Fibroblast of lung (primary cell): ENCODE measurements at regions not wholly inside any gene's neighbourhood (a gene's known extent, or its start where the extent isn't known, plus 50 kb on each side); places are given as distances from the start of the nearest gene placed in this dataset.

Experiments
- EZH2 ChIP-seq: IDR thresholded peaks from 2 replicates; pipeline ENCODE4 v1.5.1; 2012; ENCODE audit warnings: low read length, control low read depth, mild to moderate bottlenecking; ENCODE audit errors: missing control alignments
- TF ChIP-seq, protein P1 (sequence below), 2 donors: IDR thresholded peaks in 1 of 2; conservative IDR thresholded peaks in 1 of 2; 1 replicate in 1 of 2; 2 replicates in 1 of 2; pipeline ENCODE4 v1.5.1; 2011 to 2012; ENCODE audit warnings: low read length in 2 of 2, control low read depth in 1 of 2, inconsistent platforms in 1 of 2, low read depth in 1 of 2, mild to moderate bottlenecking in 1 of 2

DNA sequence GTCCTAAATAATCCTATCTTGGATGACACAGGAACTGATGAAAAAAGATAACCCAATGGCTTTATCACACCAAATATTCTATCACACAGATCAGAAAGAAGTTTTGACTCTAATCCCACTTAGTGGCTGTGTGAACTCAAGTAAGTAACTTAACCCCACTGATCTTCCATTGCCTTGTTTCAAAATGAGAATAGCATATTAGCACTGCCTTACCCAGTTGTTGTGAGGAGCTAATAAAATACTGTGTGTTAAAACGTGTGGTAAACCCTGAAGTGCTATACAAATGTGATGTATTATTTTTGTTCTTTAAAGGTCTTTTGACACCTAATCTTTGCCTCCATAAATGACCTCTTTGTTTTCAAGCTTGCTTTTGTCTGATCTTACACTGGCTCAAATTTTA is 60.9 kb upstream of the ARID2 start:
- TF ChIP-seq, protein P1, sequence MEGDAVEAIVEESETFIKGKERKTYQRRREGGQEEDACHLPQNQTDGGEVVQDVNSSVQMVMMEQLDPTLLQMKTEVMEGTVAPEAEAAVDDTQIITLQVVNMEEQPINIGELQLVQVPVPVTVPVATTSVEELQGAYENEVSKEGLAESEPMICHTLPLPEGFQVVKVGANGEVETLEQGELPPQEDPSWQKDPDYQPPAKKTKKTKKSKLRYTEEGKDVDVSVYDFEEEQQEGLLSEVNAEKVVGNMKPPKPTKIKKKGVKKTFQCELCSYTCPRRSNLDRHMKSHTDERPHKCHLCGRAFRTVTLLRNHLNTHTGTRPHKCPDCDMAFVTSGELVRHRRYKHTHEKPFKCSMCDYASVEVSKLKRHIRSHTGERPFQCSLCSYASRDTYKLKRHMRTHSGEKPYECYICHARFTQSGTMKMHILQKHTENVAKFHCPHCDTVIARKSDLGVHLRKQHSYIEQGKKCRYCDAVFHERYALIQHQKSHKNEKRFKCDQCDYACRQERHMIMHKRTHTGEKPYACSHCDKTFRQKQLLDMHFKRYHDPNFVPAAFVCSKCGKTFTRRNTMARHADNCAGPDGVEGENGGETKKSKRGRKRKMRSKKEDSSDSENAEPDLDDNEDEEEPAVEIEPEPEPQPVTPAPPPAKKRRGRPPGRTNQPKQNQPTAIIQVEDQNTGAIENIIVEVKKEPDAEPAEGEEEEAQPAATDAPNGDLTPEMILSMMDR (conservative IDR thresholded peaks at IDR 0.05 in 1 of 2, IDR thresholded peaks at IDR 0.05 in 1 of 2; ENCODE audit: low read depth in 1 of 2, low read length in 2 of 2) = no peak
- TF ChIP-seq EZH2 = no peak
